Karpas-422 (cell line): ENCODE measurements at regions not wholly inside any gene's neighbourhood (a gene's known extent, or its start where the extent isn't known, plus 50 kb on each side); places are given as distances from the start of the nearest gene placed in this dataset.
A peak's percentile ranks its signal among the peaks of the same experiment; 100 is the strongest.
"Not testable (repeated sequence)": the region's sequence is repeated elsewhere in the genome, so short reads cannot be mapped to it uniquely, and the experiment has no call there.

Experiments used
- DNase-seq: peaks from one replicate; pipeline ENCODE4 v3.0.0-alpha.2; 2015
- H2AFZ ChIP-seq: fragments of 200-600 bp; sonication (generic); 2 replicates; pipeline ENCODE4 v1.6.1; 2014; ENCODE audit warnings: antibody characterized with exemption, low read length, mixed read lengths
- H3K27ac ChIP-seq: fragments of 200-600 bp; sonication (generic); 2 replicates; pipeline ENCODE4 v1.5.1; 2014; ENCODE audit warnings: mild to moderate bottlenecking, low read length, moderate library complexity
- H3K27me3 ChIP-seq: fragments of 200-600 bp; sonication (generic); 2 replicates; pipeline ENCODE4 v1.6.1; 2014; ENCODE audit warnings: low read length, mixed read lengths
- H3K36me3 ChIP-seq: fragments of 200-600 bp; sonication (generic); 2 replicates; pipeline ENCODE4 v1.6.1; 2014; ENCODE audit warnings: low read length, mixed read lengths; ENCODE audit not compliant: insufficient read depth
- H3K4me1 ChIP-seq: fragments of 200-600 bp; sonication (generic); 2 replicates; pipeline ENCODE4 v1.6.1; 2014; ENCODE audit warnings: mild to moderate bottlenecking, low read length, mixed read lengths
- H3K4me2 ChIP-seq: fragments of 200-600 bp; sonication (generic); 2 replicates; pipeline ENCODE4 v1.6.1; 2014; ENCODE audit warnings: low read length, low read depth, mild to moderate bottlenecking; ENCODE audit not compliant: poor library complexity, severe bottlenecking
- H3K4me3 ChIP-seq: fragments of 200-600 bp; sonication (generic); 2 replicates; pipeline ENCODE4 v1.5.1; 2014; ENCODE audit warnings: mild to moderate bottlenecking, antibody characterized with exemption, low read length, mixed read lengths
- H3K79me2 ChIP-seq: fragments of 200-600 bp; sonication (generic); 2 replicates; pipeline ENCODE4 v1.6.1; 2014; ENCODE audit warnings: mild to moderate bottlenecking, low read length, mixed read lengths
- H3K9ac ChIP-seq: fragments of 200-600 bp; sonication (generic); 2 replicates; pipeline ENCODE4 v1.6.0; 2014; ENCODE audit warnings: low read length
- H3K9me2 ChIP-seq: fragments of 200-600 bp; sonication (generic), shearing (Covaris generic); replicated peaks from 2 replicates; pipeline ENCODE4 v1.6.0; 2014; ENCODE audit warnings: mild to moderate bottlenecking, low read length, moderate library complexity; ENCODE audit not compliant: insufficient read depth
- H3K9me3 ChIP-seq: fragments of 300-700, 200-600 bp; sonication (generic); 2 replicates; pipeline ENCODE4 v1.6.1; 2014; ENCODE audit warnings: low read length, mixed read lengths
- H4K20me1 ChIP-seq: fragments of 200-600 bp; sonication (generic); 2 replicates; pipeline ENCODE4 v1.6.1; 2014; ENCODE audit warnings: mild to moderate bottlenecking, antibody characterized with exemption, low read length, low read depth; ENCODE audit not compliant: insufficient read depth

- H3K27me3 ChIP-seq, H3K9ac ChIP-seq, H3K9me2 ChIP-seq, H3K79me2 ChIP-seq, H3K9me3 ChIP-seq, H3K36me3 ChIP-seq, DNase-seq, H3K4me1 ChIP-seq, H3K4me3 ChIP-seq, H4K20me1 ChIP-seq, H3K27ac ChIP-seq, H2AFZ ChIP-seq, H3K4me2 ChIP-seq: not testable (repeated sequence)
Measured at GRCh38 chr1:189225794-189226145, 1251.9 kb downstream of the BRINP3 start.

DNA sequence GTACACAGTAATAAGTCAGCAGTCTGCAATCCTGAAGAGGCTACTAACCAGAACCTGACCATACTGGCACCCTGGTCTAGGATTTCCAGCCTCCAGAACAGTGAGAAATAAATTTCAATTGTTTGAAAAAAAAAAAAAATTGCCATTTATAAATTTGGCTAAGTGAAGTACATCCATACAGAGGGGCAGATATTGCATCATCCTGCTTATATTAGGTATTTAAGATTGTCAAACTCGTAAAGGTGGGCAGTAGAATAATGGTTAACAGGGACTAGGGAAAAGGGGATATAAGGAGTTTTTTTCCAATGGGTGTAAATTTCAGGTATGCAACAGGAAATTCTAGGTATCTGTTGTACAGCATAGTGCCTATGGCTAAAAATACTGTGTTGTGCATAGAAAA is 1250.9 kb downstream of the BRINP3 start:
- no peak overlapping the region for H3K4me2 ChIP-seq
- no peak overlapping the region for H3K27ac ChIP-seq
- H3K4me1 ChIP-seq = no peaks in the 10 kb centered on the region
- no peak for DNase-seq
- no peaks in the 10 kb centered on the region for H3K36me3 ChIP-seq
- H3K79me2 ChIP-seq = no peaks in the 10 kb centered on the region
- H3K9me2 ChIP-seq = no peaks in the 10 kb centered on the region
- H3K27me3 ChIP-seq = no peaks in the 10 kb centered on the region
- H4K20me1 ChIP-seq = no peaks in the 10 kb centered on the region
- H2AFZ ChIP-seq = no peak overlapping the region
- no peak overlapping the region for H3K4me3 ChIP-seq
- peaks cover 8% of the 10 kb centered on the region; the same call in 1 of the 2 replicates for H3K9me3 ChIP-seq
- H3K9ac ChIP-seq = no peak overlapping the region

GRCh38 chr1:189237008-189237407 is 1240.7 kb downstream of the BRINP3 start:
- DNase-seq = no peak
- H3K79me2 ChIP-seq = no peaks in the 10 kb centered on the region
- no peak overlapping the region for H3K4me3 ChIP-seq

GRCh38 chr1:189253601-189254350 is 1223.9 kb downstream of the BRINP3 start:
- Histone ChIP-seq H3K9ac (no peak overlapping the region), H2AFZ (no peak overlapping the region), H3K36me3 (no peaks in the 10 kb centered on the region), H3K9me3 (peaks cover 24% of the 10 kb centered on the region), H3K4me1 (no peaks in the 10 kb centered on the region), H3K27me3 (no peaks in the 10 kb centered on the region), H3K79me2 (no peaks in the 10 kb centered on the region), H3K4me2 (no peak overlapping the region), H3K4me3 (no peak overlapping the region), H3K27ac (no peak overlapping the region), H3K9me2 (no peaks in the 10 kb centered on the region), H4K20me1 (no peaks in the 10 kb centered on the region)
- no peak for DNase-seq

More at GRCh38 chr1:189237008-189237407, 1240.7 kb downstream of the BRINP3 start:
- Histone ChIP-seq H3K27me3 (no peaks in the 10 kb centered on the region), H4K20me1 (no peaks in the 10 kb centered on the region), H3K4me2 (no peak overlapping the region), H3K36me3 (no peaks in the 10 kb centered on the region), H3K27ac (no peak overlapping the region), H3K9ac (no peak overlapping the region), H3K9me3 (peaks cover 32% of the 10 kb centered on the region), H3K4me1 (no peaks in the 10 kb centered on the region), H2AFZ (no peak overlapping the region), H3K9me2 (no peaks in the 10 kb centered on the region)

- not testable (repeated sequence) for H3K9me2 ChIP-seq, DNase-seq
Measured at GRCh38 chr1:189261128-189261527, 1216.5 kb downstream of the BRINP3 start.

DNA sequence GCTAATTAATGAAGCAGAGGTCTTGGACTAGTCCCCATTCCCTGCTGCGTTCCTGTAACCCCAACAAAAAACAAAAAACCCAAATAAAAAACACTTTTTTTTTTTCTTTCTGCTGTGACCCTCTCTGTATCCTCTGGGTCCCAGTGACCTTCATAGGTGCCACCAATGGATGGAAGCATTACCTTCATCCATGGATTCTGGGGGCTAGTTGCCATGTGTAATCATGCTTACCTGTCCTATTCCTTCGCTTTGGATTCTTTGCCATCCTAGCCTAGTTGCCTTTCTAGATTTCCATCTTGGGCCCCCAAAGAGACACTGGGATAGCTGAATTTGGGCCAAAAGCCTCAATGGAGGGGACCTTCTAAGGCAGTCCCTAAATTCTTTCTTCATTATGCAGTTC is 1208.7 kb downstream of the BRINP3 start:
- H4K20me1 ChIP-seq = no peaks in the 10 kb centered on the region
- H3K27ac ChIP-seq = no peak overlapping the region
- H3K4me3 ChIP-seq = no peak overlapping the region
- no peaks in the 10 kb centered on the region for H3K36me3 ChIP-seq
- H3K9me3 ChIP-seq = peaks cover 28% of the 10 kb centered on the region
- H3K4me1 ChIP-seq = no peaks in the 10 kb centered on the region
- H3K27me3 ChIP-seq = no peaks in the 10 kb centered on the region
- H3K9me2 ChIP-seq = no peaks in the 10 kb centered on the region
- no peak overlapping the region for H3K4me2 ChIP-seq
- no peak overlapping the region for H3K9ac ChIP-seq
- H2AFZ ChIP-seq = no peak overlapping the region
- H3K79me2 ChIP-seq = no peaks in the 10 kb centered on the region
- peak; percentile 42 for DNase-seq

More at GRCh38 chr1:189261128-189261527, 1216.5 kb downstream of the BRINP3 start:
- H3K27me3 ChIP-seq, H3K79me2 ChIP-seq, H3K4me3 ChIP-seq, H3K27ac ChIP-seq, H2AFZ ChIP-seq, H3K9ac ChIP-seq, H3K4me2 ChIP-seq, H3K36me3 ChIP-seq, H4K20me1 ChIP-seq, H3K4me1 ChIP-seq: not testable (repeated sequence)
- H3K9me3 ChIP-seq = peaks cover 15% of the 10 kb centered on the region

GRCh38 chr1:189274267-189274666 is 1203.4 kb downstream of the BRINP3 start:
- no peaks in the 10 kb centered on the region for H3K27me3 ChIP-seq
- H3K4me1 ChIP-seq = no peaks in the 10 kb centered on the region
- H3K4me3 ChIP-seq = no peak overlapping the region
- no peak for DNase-seq
- no peaks in the 10 kb centered on the region for H4K20me1 ChIP-seq
- no peak overlapping the region for H3K27ac ChIP-seq
- H2AFZ ChIP-seq = no peak overlapping the region
- no peaks in the 10 kb centered on the region for H3K79me2 ChIP-seq
- no peaks in the 10 kb centered on the region for H3K9me2 ChIP-seq
- H3K36me3 ChIP-seq = no peaks in the 10 kb centered on the region
- peaks cover 21% of the 10 kb centered on the region for H3K9me3 ChIP-seq
- no peak overlapping the region for H3K9ac ChIP-seq
- H3K4me2 ChIP-seq = no peak overlapping the region

GRCh38 chr1:189275796-189276195 is 1201.9 kb downstream of the BRINP3 start:
- Histone ChIP-seq H2AFZ (no peak overlapping the region), H3K27me3 (no peaks in the 10 kb centered on the region), H3K9ac (no peak overlapping the region), H3K4me3 (no peak overlapping the region), H3K9me2 (no peaks in the 10 kb centered on the region), H3K27ac (no peak overlapping the region), H3K9me3 (peaks cover 24% of the 10 kb centered on the region), H3K79me2 (no peaks in the 10 kb centered on the region), H3K4me1 (no peaks in the 10 kb centered on the region), H4K20me1 (no peaks in the 10 kb centered on the region), H3K4me2 (no peak overlapping the region), H3K36me3 (no peaks in the 10 kb centered on the region)
- no peak for DNase-seq
